Keratinocyte (primary cell): ENCODE measurements at regions not wholly inside any gene's neighbourhood (a gene's known extent, or its start where the extent isn't known, plus 50 kb on each side); places are given as distances from the start of the nearest gene placed in this dataset.

Experiments used
- CTCF ChIP-seq, 3 experiments: IDR thresholded peaks in 1 of 3; conservative IDR thresholded peaks in 1 of 3; optimal IDR thresholded peaks in 1 of 3; 2 replicates in 2 of 3; 3 replicates in 1 of 3; pipeline versions ENCODE3 to v1.5.1; 2011; ENCODE audit warnings: low read length in 3 of 3, mild to moderate bottlenecking in 3 of 3, moderate library complexity in 2 of 3, control low read depth in 1 of 3, inconsistent platforms in 1 of 3; ENCODE audit not compliant: insufficient read depth in 2 of 3; ENCODE audit errors: extremely low read depth in 1 of 3
- EZH2 ChIP-seq: IDR thresholded peaks from one replicate; pipeline ENCODE4 v1.6.1; 2012; ENCODE audit warnings: inconsistent platforms, mild to moderate bottlenecking, low read length, moderate library complexity

- TF ChIP-seq CTCF (optimal IDR thresholded peaks at IDR 0.05 in 1 of 3, IDR thresholded peaks at IDR 0.05 in 1 of 3, conservative IDR thresholded peaks at IDR 0.05 in 1 of 3; ENCODE audit: extremely low read depth in 1 of 3, insufficient read depth in 2 of 3, low read length in 3 of 3) (no peak), EZH2 (no peak)
Observed at GRCh38 chr2:117519238-117519637, 295.3 kb upstream of the DDX18 start.
